GM12878 (cell line): ENCODE measurements at regions not wholly inside any gene's neighbourhood (a gene's known extent, or its start where the extent isn't known, plus 50 kb on each side); places are given as distances from the start of the nearest gene placed in this dataset.

Experiments used
- MXI1 ChIP-seq: fragments of 150-350 bp; IDR thresholded peaks from 2 replicates; pipeline ENCODE4 v1.6.1; 2011; ENCODE audit warnings: low read depth, mild to moderate bottlenecking, inconsistent platforms, low read length, improper control_type of control experiment
- POLR2AphosphoS5 ChIP-seq: IDR thresholded peaks from 2 replicates; pipeline ENCODE4 v1.6.1; 2011; ENCODE audit warnings: mild to moderate bottlenecking, low read length, inconsistent platforms

DNA sequence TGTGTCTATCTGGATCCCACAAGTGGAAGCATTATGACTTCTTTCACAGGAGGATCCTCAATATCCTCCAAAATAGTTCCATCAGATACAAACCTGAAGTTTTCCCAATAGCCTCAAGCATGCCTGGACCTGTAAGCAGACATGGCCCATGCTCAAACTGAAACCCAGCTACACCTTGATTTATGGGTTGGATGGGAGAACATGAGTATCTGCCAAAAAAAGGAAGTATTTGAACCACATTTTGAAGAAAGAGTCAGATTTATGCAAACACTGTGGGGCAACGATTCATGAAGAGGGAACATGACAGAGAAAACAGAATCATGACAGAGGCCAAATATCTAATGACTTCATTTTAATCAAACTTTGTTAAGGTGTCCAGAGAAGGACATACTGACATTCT lies 351.0 kb upstream of the NFIA start:
- TF ChIP-seq MXI1 (no peak), POLR2AphosphoS5 (no peak)
